GM12878 (cell line): ENCODE measurements at regions not wholly inside any gene's neighbourhood (a gene's known extent, or its start where the extent isn't known, plus 50 kb on each side); places are given as distances from the start of the nearest gene placed in this dataset.

ENCODE experiments used
- ATAC-seq: fragments of 200-7000 bp; cut with Tn5 transposase; 3 replicates; pipeline ENCODE4 v1.9.1; 2020; ENCODE audit warnings: mild to moderate bottlenecking, moderate library complexity
- BruUV-seq: library from RNA; stranded (reverse); fragments of 400-500 nt; replicated peaks from 2 replicates; lab custom pipeline; 2021; lab: Mats Ljungman, UMichigan
- CTCF ChIA-PET: fragments of 300-600 bp; sonication (Branson Sonifier 250); formaldehyde crosslinking; extraction: SDS; loops from one replicate; lab custom pipeline; 2021; ENCODE audit warnings: inconsistent platforms; lab: Yijun Ruan, JAX
- POLR2A ChIA-PET: fragments of 350-600 bp; formaldehyde crosslinking; extraction: SDS; loops from one replicate; lab custom pipeline; 2021; ENCODE audit warnings: inconsistent platforms; lab: Charles Lee
- RAD21 ChIA-PET: fragments of 300-600 bp; sonication (Branson Sonifier 250); formaldehyde crosslinking; loops from one replicate; lab custom pipeline; 2023; ENCODE audit warnings: antibody characterized with exemption; ENCODE audit not compliant: unreplicated experiment; lab: Charles Lee
- SMC1A ChIA-PET: fragments of 300-600 bp; sonication (Branson Sonifier 250); formaldehyde crosslinking; loops from one replicate; lab custom pipeline; 2023; ENCODE audit not compliant: unreplicated experiment, uncharacterized antibody; lab: Charles Lee
- DNase-seq: peaks from one replicate; pipeline ENCODE4 v3.0.0-alpha.2; 2011; ENCODE audit warnings: low read depth, low spot score
- FAIRE-seq: peaks from 3 replicates; lab custom pipeline; 2011; peaks lifted over from hg19 to GRCh38; lab: Jason Lieb, UNC
- H2AFZ ChIP-seq: 2 replicates; pipeline ENCODE4 v1.6.0; 2011; ENCODE audit warnings: low read depth, low read length, control low read depth; ENCODE audit not compliant: control insufficient read depth
- H3K27ac ChIP-seq: 2 replicates; pipeline ENCODE4 v1.5.1; 2011; ENCODE audit warnings: control low read depth; ENCODE audit not compliant: control insufficient read depth, insufficient read depth
- H3K27me3 ChIP-seq, 2 experiments: replicated peaks in 1 of 2; 2 replicates each; pipeline versions ENCODE4 v1.6.0 to v1.6.1; 2011; ENCODE audit warnings: low read length in 1 of 2; ENCODE audit not compliant: control insufficient read depth in 2 of 2, insufficient read depth in 2 of 2
- H3K36me3 ChIP-seq, 2 experiments: 2 replicates each; pipeline ENCODE4 v1.5.1; 2011; ENCODE audit warnings: low read length in 1 of 2; ENCODE audit not compliant: control insufficient read depth in 2 of 2, insufficient read depth in 2 of 2
- H3K4me1 ChIP-seq: 2 replicates; pipeline ENCODE4 v1.6.1; 2011; ENCODE audit warnings: mild to moderate bottlenecking, low read length, moderate library complexity, mixed read lengths; ENCODE audit not compliant: control insufficient read depth, insufficient read depth
- H3K4me2 ChIP-seq: 2 replicates; pipeline ENCODE4 v1.6.0; 2011; ENCODE audit warnings: control low read depth; ENCODE audit not compliant: control insufficient read depth, insufficient read depth
- H3K4me3 ChIP-seq: fragments of 200-600 bp; sonication (generic); 2 replicates; pipeline ENCODE4 v1.5.1; 2016
- H3K79me2 ChIP-seq: 2 replicates; pipeline ENCODE4 v1.6.0; 2011; ENCODE audit warnings: low read length; ENCODE audit not compliant: control insufficient read depth, insufficient read depth
- H3K9ac ChIP-seq: 2 replicates; pipeline ENCODE4 v1.8.0; 2011; ENCODE audit warnings: low read length, control low read depth, mixed read lengths; ENCODE audit not compliant: control insufficient read depth, insufficient read depth
- H3K9me3 ChIP-seq: replicated peaks from 3 replicates; pipeline ENCODE4 v1.5.1; 2011; ENCODE audit warnings: mild to moderate bottlenecking, low read length; ENCODE audit not compliant: control insufficient read depth, insufficient read depth
- H4K20me1 ChIP-seq: 2 replicates; pipeline ENCODE4 v1.6.0; 2011; ENCODE audit not compliant: control insufficient read depth, insufficient read depth
- CBX3 ChIP-seq: fragments of 200-600 bp; sonication (generic); IDR thresholded peaks from 2 replicates; pipeline ENCODE4 v1.6.1; 2016; ENCODE audit warnings: low read depth, borderline replicate concordance
- KDM1A ChIP-seq: fragments of 200-600 bp; sonication (generic); IDR thresholded peaks from 2 replicates; pipeline ENCODE4 v1.6.1; 2016; ENCODE audit warnings: borderline replicate concordance
- MXI1 ChIP-seq: fragments of 150-350 bp; IDR thresholded peaks from 2 replicates; pipeline ENCODE4 v1.6.1; 2011; ENCODE audit warnings: low read depth, mild to moderate bottlenecking, inconsistent platforms, low read length, improper control_type of control experiment
- NRF1 ChIP-seq: conservative IDR thresholded peaks from 2 replicates; pipeline ENCODE4 v1.6.1; 2011; ENCODE audit warnings: mild to moderate bottlenecking, low read depth, low read length, improper control_type of control experiment
- SP1 ChIP-seq: IDR thresholded peaks from one replicate; pipeline ENCODE4 v1.6.1; 2011; ENCODE audit warnings: low read depth, low read length
- ZNF384 ChIP-seq: IDR thresholded peaks from 2 replicates; pipeline ENCODE4 v1.6.1; 2012; ENCODE audit warnings: low read depth, mild to moderate bottlenecking, low read length, improper control_type of control experiment, borderline replicate concordance
- whole genome bisulfite sequencing: methylation state at CpG from one replicate; pipeline ENCODE4 v1.1.6; 2016; ENCODE audit warnings: low lambda C conversion rate; ENCODE audit not compliant: insufficient replicate concordance, insufficient coverage; ENCODE audit errors: missing lambda C conversion rate; 5-methylcytosine and 5-hydroxymethylcytosine counted together
- in situ Hi-C: fragments of 300-500 bp; cut with MboI; formaldehyde crosslinking; loops from 9 replicates; pipeline ENCODE4 v1.14.3; 2018; ENCODE audit warnings: mixed read lengths
- intact Hi-C: fragments of 100-400 bp; cut with micrococcal nuclease; formaldehyde crosslinking; loops from one replicate; pipeline ENCODE4 v1.14.2; 2022; ENCODE audit not compliant: unreplicated experiment
- TF ChIP-seq, protein P1 (sequence below): IDR thresholded peaks from 2 replicates; pipeline ENCODE4 v1.6.1; 2012; ENCODE audit warnings: mild to moderate bottlenecking, low read depth, low read length
- TF ChIP-seq, protein P2 (sequence below): IDR thresholded peaks from 2 replicates; pipeline ENCODE4 v1.6.1; 2011; ENCODE audit warnings: low read depth, mild to moderate bottlenecking, low read length, moderate library complexity, borderline replicate concordance; ENCODE audit errors: extremely low read depth
- TF ChIP-seq, protein P3 (sequence below): fragments of 450-650 bp; IDR thresholded peaks from 2 replicates; pipeline ENCODE4 v1.6.1; 2016; ENCODE audit warnings: mild to moderate bottlenecking

DNA sequence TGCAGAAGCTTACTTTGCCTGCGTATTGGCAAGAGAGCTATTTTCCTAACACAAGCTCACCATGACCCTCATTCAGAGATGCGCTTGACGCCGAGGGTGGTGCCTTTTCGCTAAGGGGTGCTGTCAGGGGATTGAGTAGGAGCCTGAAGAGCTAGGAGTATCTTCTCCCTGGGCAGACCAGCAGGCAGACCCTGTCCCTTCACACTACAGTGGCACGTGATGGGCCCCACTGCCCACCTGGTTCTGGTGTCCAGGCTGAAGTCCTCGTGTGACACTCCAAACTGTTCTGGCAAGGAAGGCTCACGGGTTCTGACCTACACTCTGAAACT is 198.3 kb downstream of the AUH start:
- Histone ChIP-seq H3K4me1 (peaks cover 27% of the 10 kb centered on the region), H3K79me2 (no peaks in the 10 kb centered on the region), H3K27me3 (peaks cover 1 to 6% of the 10 kb centered on the region in 2 experiments; a peak in 2 of 4 replicates), H3K27ac (no peak overlapping the region), H3K4me3 (no peak overlapping the region), H2AFZ (no peak overlapping the region), H3K36me3 (no peaks in the 10 kb centered on the region), H3K9ac (no peak overlapping the region), H3K4me2 (peak overlapping the region; percentile 65; the same call in 1 of the 2 replicates), H4K20me1 (no peaks in the 10 kb centered on the region), H3K9me3 (no peaks in the 10 kb centered on the region; the same call in 2 of the 3 replicates)
- FAIRE-seq (peak; percentile 13), ATAC-seq (no peak), DNase-seq (no peak)
- in situ Hi-C loops, result no loop called here
- WGBS, result 50% methylated on average over 8 of the region's 8 CpGs
- intact Hi-C loops, result no loop called here
- RAD21 ChIA-PET, result no interaction called here
- no TSS peak for BruUV-seq
- TF ChIP-seq MXI1 (no peak), NRF1 (no peak), KDM1A (no peak), ZNF384 (no peak), SP1 (no peak), CBX3 (no peak)
- TF ChIP-seq, protein P1, sequence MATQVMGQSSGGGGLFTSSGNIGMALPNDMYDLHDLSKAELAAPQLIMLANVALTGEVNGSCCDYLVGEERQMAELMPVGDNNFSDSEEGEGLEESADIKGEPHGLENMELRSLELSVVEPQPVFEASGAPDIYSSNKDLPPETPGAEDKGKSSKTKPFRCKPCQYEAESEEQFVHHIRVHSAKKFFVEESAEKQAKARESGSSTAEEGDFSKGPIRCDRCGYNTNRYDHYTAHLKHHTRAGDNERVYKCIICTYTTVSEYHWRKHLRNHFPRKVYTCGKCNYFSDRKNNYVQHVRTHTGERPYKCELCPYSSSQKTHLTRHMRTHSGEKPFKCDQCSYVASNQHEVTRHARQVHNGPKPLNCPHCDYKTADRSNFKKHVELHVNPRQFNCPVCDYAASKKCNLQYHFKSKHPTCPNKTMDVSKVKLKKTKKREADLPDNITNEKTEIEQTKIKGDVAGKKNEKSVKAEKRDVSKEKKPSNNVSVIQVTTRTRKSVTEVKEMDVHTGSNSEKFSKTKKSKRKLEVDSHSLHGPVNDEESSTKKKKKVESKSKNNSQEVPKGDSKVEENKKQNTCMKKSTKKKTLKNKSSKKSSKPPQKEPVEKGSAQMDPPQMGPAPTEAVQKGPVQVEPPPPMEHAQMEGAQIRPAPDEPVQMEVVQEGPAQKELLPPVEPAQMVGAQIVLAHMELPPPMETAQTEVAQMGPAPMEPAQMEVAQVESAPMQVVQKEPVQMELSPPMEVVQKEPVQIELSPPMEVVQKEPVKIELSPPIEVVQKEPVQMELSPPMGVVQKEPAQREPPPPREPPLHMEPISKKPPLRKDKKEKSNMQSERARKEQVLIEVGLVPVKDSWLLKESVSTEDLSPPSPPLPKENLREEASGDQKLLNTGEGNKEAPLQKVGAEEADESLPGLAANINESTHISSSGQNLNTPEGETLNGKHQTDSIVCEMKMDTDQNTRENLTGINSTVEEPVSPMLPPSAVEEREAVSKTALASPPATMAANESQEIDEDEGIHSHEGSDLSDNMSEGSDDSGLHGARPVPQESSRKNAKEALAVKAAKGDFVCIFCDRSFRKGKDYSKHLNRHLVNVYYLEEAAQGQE, result no peak
- TF ChIP-seq, protein P2, sequence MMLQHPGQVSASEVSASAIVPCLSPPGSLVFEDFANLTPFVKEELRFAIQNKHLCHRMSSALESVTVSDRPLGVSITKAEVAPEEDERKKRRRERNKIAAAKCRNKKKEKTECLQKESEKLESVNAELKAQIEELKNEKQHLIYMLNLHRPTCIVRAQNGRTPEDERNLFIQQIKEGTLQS, result no peak
- TF ChIP-seq, protein P3, sequence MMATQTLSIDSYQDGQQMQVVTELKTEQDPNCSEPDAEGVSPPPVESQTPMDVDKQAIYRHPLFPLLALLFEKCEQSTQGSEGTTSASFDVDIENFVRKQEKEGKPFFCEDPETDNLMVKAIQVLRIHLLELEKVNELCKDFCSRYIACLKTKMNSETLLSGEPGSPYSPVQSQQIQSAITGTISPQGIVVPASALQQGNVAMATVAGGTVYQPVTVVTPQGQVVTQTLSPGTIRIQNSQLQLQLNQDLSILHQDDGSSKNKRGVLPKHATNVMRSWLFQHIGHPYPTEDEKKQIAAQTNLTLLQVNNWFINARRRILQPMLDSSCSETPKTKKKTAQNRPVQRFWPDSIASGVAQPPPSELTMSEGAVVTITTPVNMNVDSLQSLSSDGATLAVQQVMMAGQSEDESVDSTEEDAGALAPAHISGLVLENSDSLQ, result no peak
- POLR2A ChIA-PET, result no interaction called here
- CTCF ChIA-PET, result interaction anchor here (2.3 kb wide), 1 partner anchor 74 kb away, joined by 6 read pairs; no protein-coding TSS in a partner anchor
- SMC1A ChIA-PET, result interaction anchor here (1.4 to 1.8 kb wide), 3 partner anchors 12 to 257 kb away, joined by 3 to 9 read pairs (median 4); no protein-coding TSS in a partner anchor
